ENCODE measurements at regions not wholly inside any gene's neighbourhood (a gene's known extent, or its start where the extent isn't known, plus 50 kb on each side); places are given as distances from the start of the nearest gene placed in this dataset.

DNA sequence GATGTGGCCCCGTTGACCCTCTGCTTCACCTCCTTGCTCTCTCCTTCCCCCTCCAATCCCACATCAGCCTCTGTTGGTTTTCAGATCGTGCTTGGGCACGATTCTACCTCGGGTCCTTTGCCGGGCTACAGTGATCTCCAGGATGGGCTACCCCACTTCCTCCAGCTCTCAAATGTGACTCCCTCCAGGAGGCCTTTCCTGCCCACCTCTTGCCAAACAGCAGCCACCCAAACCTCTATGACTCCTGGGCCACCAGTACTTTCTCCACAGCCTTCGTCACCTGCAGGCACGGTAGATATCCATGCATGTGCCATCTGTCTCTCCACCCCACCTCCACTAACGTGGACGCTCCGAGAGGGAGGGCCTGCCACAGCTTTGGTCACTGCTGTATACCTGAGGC, 55.9 kb upstream of the NXT1 start:
- TF ChIP-seq, protein P1, sequence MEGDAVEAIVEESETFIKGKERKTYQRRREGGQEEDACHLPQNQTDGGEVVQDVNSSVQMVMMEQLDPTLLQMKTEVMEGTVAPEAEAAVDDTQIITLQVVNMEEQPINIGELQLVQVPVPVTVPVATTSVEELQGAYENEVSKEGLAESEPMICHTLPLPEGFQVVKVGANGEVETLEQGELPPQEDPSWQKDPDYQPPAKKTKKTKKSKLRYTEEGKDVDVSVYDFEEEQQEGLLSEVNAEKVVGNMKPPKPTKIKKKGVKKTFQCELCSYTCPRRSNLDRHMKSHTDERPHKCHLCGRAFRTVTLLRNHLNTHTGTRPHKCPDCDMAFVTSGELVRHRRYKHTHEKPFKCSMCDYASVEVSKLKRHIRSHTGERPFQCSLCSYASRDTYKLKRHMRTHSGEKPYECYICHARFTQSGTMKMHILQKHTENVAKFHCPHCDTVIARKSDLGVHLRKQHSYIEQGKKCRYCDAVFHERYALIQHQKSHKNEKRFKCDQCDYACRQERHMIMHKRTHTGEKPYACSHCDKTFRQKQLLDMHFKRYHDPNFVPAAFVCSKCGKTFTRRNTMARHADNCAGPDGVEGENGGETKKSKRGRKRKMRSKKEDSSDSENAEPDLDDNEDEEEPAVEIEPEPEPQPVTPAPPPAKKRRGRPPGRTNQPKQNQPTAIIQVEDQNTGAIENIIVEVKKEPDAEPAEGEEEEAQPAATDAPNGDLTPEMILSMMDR (conservative IDR thresholded peaks at IDR 0.05; ENCODE audit: low read depth, low read length): no peak
- TF ChIP-seq RCOR1 (IDR thresholded peaks at IDR 0.05; ENCODE audit: insufficient replicate concordance, low read length) (no peak), RAD21 (IDR thresholded peaks at IDR 0.05; ENCODE audit: low read length) (no peak), POLR2A (IDR thresholded peaks at IDR 0.05; ENCODE audit: low read depth, low read length) (no peak), SMC3 (IDR thresholded peaks at IDR 0.05; ENCODE audit: low read depth, low read length) (no peak), MAZ (IDR thresholded peaks at IDR 0.05; ENCODE audit: borderline replicate concordance, low read depth, low read length) (no peak), MAFK (IDR thresholded peaks at IDR 0.05; ENCODE audit: low read depth, low read length) (no peak), FOS (IDR thresholded peaks at IDR 0.05; ENCODE audit: low read depth, low read length) (no peak), CEBPB (IDR thresholded peaks at IDR 0.05; ENCODE audit: low read depth, low read length) (no peak), ELK1 (IDR thresholded peaks at IDR 0.05; ENCODE audit: borderline replicate concordance, low read depth, low read length) (no peak), BHLHE40 (IDR thresholded peaks at IDR 0.05; ENCODE audit: low read depth, low read length) (no peak), NFE2L2 (IDR thresholded peaks at IDR 0.05; ENCODE audit: low read depth, low read length) (no peak)
- TF ChIP-seq, protein P2, sequence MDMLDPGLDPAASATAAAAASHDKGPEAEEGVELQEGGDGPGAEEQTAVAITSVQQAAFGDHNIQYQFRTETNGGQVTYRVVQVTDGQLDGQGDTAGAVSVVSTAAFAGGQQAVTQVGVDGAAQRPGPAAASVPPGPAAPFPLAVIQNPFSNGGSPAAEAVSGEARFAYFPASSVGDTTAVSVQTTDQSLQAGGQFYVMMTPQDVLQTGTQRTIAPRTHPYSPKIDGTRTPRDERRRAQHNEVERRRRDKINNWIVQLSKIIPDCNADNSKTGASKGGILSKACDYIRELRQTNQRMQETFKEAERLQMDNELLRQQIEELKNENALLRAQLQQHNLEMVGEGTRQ (IDR thresholded peaks at IDR 0.05; ENCODE audit: low read depth, low read length): no peak
